Activated CD4-positive, alpha-beta T cell treated with anti-CD3 and anti-CD28 coated beads, Interleukin-2, amount 10 ng/mL, durations not matched to agents 7 days and 5 days (primary cell): ENCODE measurements at regions not wholly inside any gene's neighbourhood (a gene's known extent, or its start where the extent isn't known, plus 50 kb on each side); places are given as distances from the start of the nearest gene placed in this dataset.
"Not testable (repeated sequence)": the region's sequence is repeated elsewhere in the genome, so short reads cannot be mapped to it uniquely, and the experiment has no call there.

Source experiments
- CTCF ChIA-PET: fragments of 350-600 bp; sonication (Branson Sonifier 250); formaldehyde crosslinking; loops from one replicate; lab custom pipeline; 2021; ENCODE audit warnings: antibody characterized with exemption; lab: Charles Lee
- POLR2A ChIA-PET: fragments of 350-600 bp; sonication (Branson Sonifier 250); formaldehyde crosslinking; loops from one replicate; lab custom pipeline; 2021; ENCODE audit warnings: antibody characterized with exemption; lab: Charles Lee
- DNase-seq: peaks from one replicate; pipeline ENCODE4 v3.0.0-alpha.2; 2020
- H3K27ac Mint-ChIP-seq: one replicate; pipeline ENCODE4 v1.8.0; 2021; ENCODE audit warnings: mild to moderate bottlenecking, moderate library complexity, mixed read lengths
- H3K27me3 Mint-ChIP-seq: one replicate; pipeline ENCODE4 v1.8.0; 2021; ENCODE audit warnings: mixed read lengths
- H3K36me3 Mint-ChIP-seq: one replicate; pipeline ENCODE4 v1.8.0; 2021; ENCODE audit warnings: low read depth, mixed read lengths
- H3K4me1 Mint-ChIP-seq: one replicate; pipeline ENCODE4 v1.8.0; 2021; ENCODE audit warnings: mixed read lengths
- H3K4me3 Mint-ChIP-seq: one replicate; pipeline ENCODE4 v1.8.0; 2021; ENCODE audit warnings: mild to moderate bottlenecking, moderate library complexity, mixed read lengths
- H3K9me3 Mint-ChIP-seq: one replicate; pipeline ENCODE4 v1.8.0; 2021; ENCODE audit warnings: mixed read lengths

GRCh38 chr5:157963244-157963643, 104.3 kb upstream of the CLINT1 start:
- Mint-ChIP-seq H3K36me3 (no peaks in the 10 kb centered on the region), H3K9me3 (no peaks in the 10 kb centered on the region), H3K4me1 (no peaks in the 10 kb centered on the region), H3K4me3 (no peak overlapping the region), H3K27ac (no peak overlapping the region), H3K27me3 (peaks cover 16% of the 10 kb centered on the region)
- DNase-seq: no peak
- POLR2A ChIA-PET: no interaction called here
- CTCF ChIA-PET: no interaction called here

GRCh38 chr5:157962686-157963085, 103.7 kb upstream of the CLINT1 start:
- H3K36me3 Mint-ChIP-seq, POLR2A ChIA-PET, H3K9me3 Mint-ChIP-seq, DNase-seq, H3K4me3 Mint-ChIP-seq, H3K27ac Mint-ChIP-seq, H3K4me1 Mint-ChIP-seq: not testable (repeated sequence)
- CTCF ChIA-PET: interaction anchor here (1.3 kb wide), 1 partner anchor 9 kb away, joined by 5 read pairs; no protein-coding TSS in a partner anchor
- H3K27me3 Mint-ChIP-seq: peaks cover 16% of the 10 kb centered on the region

GRCh38 chr5:157961896-157962590, 103.1 kb upstream of the CLINT1 start:
- CTCF ChIA-PET: interaction anchor here (1.3 to 1.4 kb wide), 2 partner anchors 10 to 38 kb away, joined by 4 to 5 read pairs; no protein-coding TSS in a partner anchor
- peaks cover 16% of the 10 kb centered on the region for H3K27me3 Mint-ChIP-seq
- H3K4me3 Mint-ChIP-seq: no peak overlapping the region
- no peaks in the 10 kb centered on the region for H3K36me3 Mint-ChIP-seq
- DNase-seq: no peak
- H3K9me3 Mint-ChIP-seq: no peaks in the 10 kb centered on the region
- H3K27ac Mint-ChIP-seq: no peak overlapping the region
- no peaks in the 10 kb centered on the region for H3K4me1 Mint-ChIP-seq
- POLR2A ChIA-PET: no interaction called here

- H3K4me3 Mint-ChIP-seq: no peak overlapping the region
- H3K27me3 Mint-ChIP-seq: peaks cover 16% of the 10 kb centered on the region
- H3K9me3 Mint-ChIP-seq: no peaks in the 10 kb centered on the region
- no peak overlapping the region for H3K27ac Mint-ChIP-seq
- ChIA-PET CTCF (interaction anchor here (1.3 to 1.4 kb wide), 2 partner anchors 11 to 37 kb away, joined by 4 to 5 read pairs; no protein-coding TSS in a partner anchor), POLR2A (interaction anchor here (0.6 kb wide), 1 partner anchor 1028 kb away, joined by 3 read pairs; no protein-coding TSS in a partner anchor)
- no peak for DNase-seq
- no peaks in the 10 kb centered on the region for H3K36me3 Mint-ChIP-seq
- no peaks in the 10 kb centered on the region for H3K4me1 Mint-ChIP-seq
Observed at GRCh38 chr5:157961176-157961575, 102.2 kb upstream of the CLINT1 start.

GRCh38 chr5:157959370-157959769, 100.4 kb upstream of the CLINT1 start:
- peaks cover 20% of the 10 kb centered on the region for H3K27me3 Mint-ChIP-seq
- no peaks in the 10 kb centered on the region for H3K9me3 Mint-ChIP-seq
- no peaks in the 10 kb centered on the region for H3K36me3 Mint-ChIP-seq
- no peak overlapping the region for H3K27ac Mint-ChIP-seq
- no peaks in the 10 kb centered on the region for H3K4me1 Mint-ChIP-seq
- no peak for DNase-seq
- no peak overlapping the region for H3K4me3 Mint-ChIP-seq
- POLR2A ChIA-PET: no interaction called here
- CTCF ChIA-PET: no interaction called here

GRCh38 chr5:157956271-157956885, 97.4 kb upstream of the CLINT1 start:
- no peak for DNase-seq
- no peaks in the 10 kb centered on the region for H3K4me1 Mint-ChIP-seq
- no peak overlapping the region for H3K4me3 Mint-ChIP-seq
- ChIA-PET CTCF (no interaction called here), POLR2A (no interaction called here)
- no peak overlapping the region for H3K27ac Mint-ChIP-seq
- H3K9me3 Mint-ChIP-seq: no peaks in the 10 kb centered on the region
- H3K27me3 Mint-ChIP-seq: peaks cover 23% of the 10 kb centered on the region
- no peaks in the 10 kb centered on the region for H3K36me3 Mint-ChIP-seq

- H3K27ac Mint-ChIP-seq: no peak overlapping the region
- H3K27me3 Mint-ChIP-seq: peaks cover 16% of the 10 kb centered on the region
- no peak overlapping the region for H3K4me3 Mint-ChIP-seq
- CTCF ChIA-PET: interaction anchor here (0.6 kb wide), 1 partner anchor 58 kb away, joined by 3 read pairs; no protein-coding TSS in a partner anchor
- DNase-seq: no peak
- POLR2A ChIA-PET: no interaction called here
- no peaks in the 10 kb centered on the region for H3K9me3 Mint-ChIP-seq
- no peaks in the 10 kb centered on the region for H3K36me3 Mint-ChIP-seq
- no peaks in the 10 kb centered on the region for H3K4me1 Mint-ChIP-seq
Observed at GRCh38 chr5:157955541-157956172, 96.7 kb upstream of the CLINT1 start.

GRCh38 chr5:157952374-157952685, 93.4 kb upstream of the CLINT1 start:
- no peaks in the 10 kb centered on the region for H3K9me3 Mint-ChIP-seq
- DNase-seq: no peak
- H3K36me3 Mint-ChIP-seq: no peaks in the 10 kb centered on the region
- CTCF ChIA-PET: interaction anchor here (0.6 kb wide), 1 partner anchor 59 kb away, joined by 5 read pairs; no protein-coding TSS in a partner anchor
- peaks cover 20% of the 10 kb centered on the region for H3K27me3 Mint-ChIP-seq
- POLR2A ChIA-PET: no interaction called here
- H3K4me1 Mint-ChIP-seq: peaks cover 6% of the 10 kb centered on the region
- no peak overlapping the region for H3K27ac Mint-ChIP-seq
- H3K4me3 Mint-ChIP-seq: no peak overlapping the region

GRCh38 chr5:157951673-157952373, 92.9 kb upstream of the CLINT1 start:
- Mint-ChIP-seq H3K27me3 (peaks cover 20% of the 10 kb centered on the region), H3K4me3 (no peak overlapping the region), H3K9me3 (no peaks in the 10 kb centered on the region), H3K36me3 (no peaks in the 10 kb centered on the region), H3K4me1 (peaks cover 6% of the 10 kb centered on the region), H3K27ac (no peak overlapping the region)
- no peak for DNase-seq
- ChIA-PET POLR2A (no interaction called here), CTCF (no interaction called here)

GRCh38 chr5:157949520-157949919, 90.6 kb upstream of the CLINT1 start:
- Mint-ChIP-seq H3K27me3 (peaks cover 16% of the 10 kb centered on the region), H3K36me3 (no peaks in the 10 kb centered on the region), H3K9me3 (no peaks in the 10 kb centered on the region), H3K4me3 (no peak overlapping the region), H3K4me1 (peaks cover 6% of the 10 kb centered on the region), H3K27ac (no peak overlapping the region)
- no peak for DNase-seq
- CTCF ChIA-PET: interaction anchor here (0.8 to 1.6 kb wide), 5 partner anchors 15 to 185 kb away, joined by 3 to 4 read pairs (median 3); no protein-coding TSS in a partner anchor
- POLR2A ChIA-PET: no interaction called here

GRCh38 chr5:157948738-157949410, 89.9 kb upstream of the CLINT1 start:
- no peaks in the 10 kb centered on the region for H3K36me3 Mint-ChIP-seq
- peaks cover 6% of the 10 kb centered on the region for H3K4me1 Mint-ChIP-seq
- DNase-seq: peak; percentile 88
- no peak overlapping the region for H3K4me3 Mint-ChIP-seq
- H3K27ac Mint-ChIP-seq: no peak overlapping the region
- CTCF ChIA-PET: interaction anchor here (0.6 to 1.8 kb wide), 14 partner anchors 14 to 185 kb away, joined by 3 to 7 read pairs (median 3); partner anchors contain the start of gene CLINT1
- H3K9me3 Mint-ChIP-seq: no peaks in the 10 kb centered on the region
- H3K27me3 Mint-ChIP-seq: peaks cover 16% of the 10 kb centered on the region
- POLR2A ChIA-PET: interaction anchor here (0.6 kb wide), 1 partner anchor 90 kb away, joined by 4 read pairs; the partner anchor contains the start of gene CLINT1

- Mint-ChIP-seq H3K36me3 (no peaks in the 10 kb centered on the region), H3K9me3 (no peaks in the 10 kb centered on the region), H3K4me3 (no peak overlapping the region), H3K27me3 (peaks cover 14% of the 10 kb centered on the region), H3K4me1 (peaks cover 6% of the 10 kb centered on the region), H3K27ac (no peak overlapping the region)
- POLR2A ChIA-PET: no interaction called here
- DNase-seq: no peak
- CTCF ChIA-PET: no interaction called here
Observed at GRCh38 chr5:157947156-157947555, 88.2 kb upstream of the CLINT1 start.
